Suprapubic skin (tissue), 4 donors: ENCODE measurements at regions not wholly inside any gene's neighbourhood (a gene's known extent, or its start where the extent isn't known, plus 50 kb on each side); places are given as distances from the start of the nearest gene placed in this dataset.
A peak's percentile ranks its signal among the peaks of the same experiment; 100 is the strongest.

ENCODE experiments used
- DNase-seq, 2 donors: peaks; one replicate each; pipeline ENCODE4 v3.0.0-alpha.2; 2019; ENCODE audit warnings: low spot score in 2 of 2
- H3K27ac ChIP-seq: fragments of 200-600 bp; sonication (generic); one replicate; pipeline ENCODE4 v1.5.1; 2019
- H3K27me3 ChIP-seq: fragments of 200-600 bp; sonication (generic); one replicate; pipeline ENCODE4 v1.5.1; 2019
- H3K36me3 ChIP-seq: fragments of 200-600 bp; sonication (generic); one replicate; pipeline ENCODE4 v1.5.1; 2019
- H3K4me1 ChIP-seq: fragments of 200-600 bp; sonication (generic); one replicate; pipeline ENCODE4 v1.5.1; 2019
- H3K4me3 ChIP-seq: fragments of 200-600 bp; sonication (generic); one replicate; pipeline ENCODE4 v1.5.1; 2019; ENCODE audit warnings: mild to moderate bottlenecking
- H3K9me3 ChIP-seq: fragments of 200-600 bp; sonication (generic); one replicate; pipeline ENCODE4 v1.5.1; 2019
- CTCF ChIP-seq, 2 donors: fragments of 200-600 bp in 1 of 2; fragments of 450-650 bp in 1 of 2; sonication (generic) in 1 of 2; IDR thresholded peaks; one replicate each; pipeline ENCODE4 v1.5.1; 2016 to 2019; ENCODE audit warnings: antibody characterized with exemption in 2 of 2, mild to moderate bottlenecking in 1 of 2, moderate library complexity in 1 of 2
- EP300 ChIP-seq: sonication (generic); formaldehyde crosslinking; IDR thresholded peaks from one replicate; pipeline ENCODE4 v1.6.1; 2017; ENCODE audit warnings: antibody characterized with exemption
- POLR2A ChIP-seq, 2 donors: fragments of 450-650 bp; IDR thresholded peaks; one replicate each; pipeline ENCODE4 v1.6.1; 2017; ENCODE audit warnings: antibody characterized with exemption in 2 of 2, mild to moderate bottlenecking in 2 of 2, moderate library complexity in 2 of 2
- POLR2AphosphoS5 ChIP-seq, 3 donors: sonication (generic); formaldehyde crosslinking; IDR thresholded peaks; one replicate each; pipeline ENCODE4 v1.6.1; 2017; ENCODE audit warnings: antibody characterized with exemption in 3 of 3
- WGBS: methylation state at CpG from one replicate; pipeline ENCODE4 v1.1.5; 2018; 5-methylcytosine and 5-hydroxymethylcytosine counted together

- 94% methylated on average over 6 of the region's 7 CpGs for WGBS
- no peaks in the 10 kb centered on the region for H3K27me3 ChIP-seq
- DNase-seq = peak; percentile 36 to 63
Observed at GRCh38 chr2:8592736-8593135, 89.1 kb upstream of the ID2 start.

GRCh38 chr2:8593243-8593642 lies 88.6 kb upstream of the ID2 start:
- Histone ChIP-seq H3K27ac (no peak overlapping the region), H3K36me3 (no peaks in the 10 kb centered on the region), H3K4me1 (no peaks in the 10 kb centered on the region), H3K27me3 (no peaks in the 10 kb centered on the region), H3K9me3 (no peaks in the 10 kb centered on the region), H3K4me3 (no peak overlapping the region)
- TF ChIP-seq POLR2A (IDR thresholded peaks at IDR 0.05) (no peak), POLR2AphosphoS5 (IDR thresholded peaks at IDR 0.05) (no peak)
- peak in 1 of 2 donors; percentile 13 for DNase-seq
- WGBS = 93% methylated on average over 4 of the region's 4 CpGs

More at GRCh38 chr2:8592736-8593135, 89.1 kb upstream of the ID2 start:
- Histone ChIP-seq H3K27ac (no peak overlapping the region), H3K36me3 (no peaks in the 10 kb centered on the region), H3K4me3 (no peak overlapping the region), H3K9me3 (no peaks in the 10 kb centered on the region), H3K4me1 (no peaks in the 10 kb centered on the region)
- TF ChIP-seq POLR2AphosphoS5 (IDR thresholded peaks at IDR 0.05) = no peak
- no peak for TF ChIP-seq POLR2A (IDR thresholded peaks at IDR 0.05)
- no peak for TF ChIP-seq EP300
- no peak for TF ChIP-seq CTCF (IDR thresholded peaks at IDR 0.05)

GRCh38 chr2:8594731-8595427 lies 87.0 kb upstream of the ID2 start:
- WGBS = 79% methylated on average over 18 of the region's 18 CpGs

GRCh38 chr2:8595428-8595805 lies 86.4 kb upstream of the ID2 start:
- TF ChIP-seq POLR2A (IDR thresholded peaks at IDR 0.05) (no peak), EP300 (no peak), CTCF (IDR thresholded peaks at IDR 0.05) (no peak), POLR2AphosphoS5 (IDR thresholded peaks at IDR 0.05) (no peak)
- H3K9me3 ChIP-seq = no peaks in the 10 kb centered on the region
- no peak overlapping the region for H3K4me3 ChIP-seq
- 92% methylated on average over 8 of the region's 12 CpGs for WGBS
- H3K36me3 ChIP-seq = no peaks in the 10 kb centered on the region
- no peaks in the 10 kb centered on the region for H3K4me1 ChIP-seq
- no peak overlapping the region for H3K27ac ChIP-seq
- peak in 1 of 2 donors; percentile 61 for DNase-seq
- H3K27me3 ChIP-seq = no peaks in the 10 kb centered on the region

More at GRCh38 chr2:8594731-8595427, 87.0 kb upstream of the ID2 start:
- no peaks in the 10 kb centered on the region for H3K27me3 ChIP-seq
- no peaks in the 10 kb centered on the region for H3K36me3 ChIP-seq
- no peaks in the 10 kb centered on the region for H3K9me3 ChIP-seq
- peak in 1 of 2 donors; percentile 52 for DNase-seq
- TF ChIP-seq POLR2AphosphoS5 (IDR thresholded peaks at IDR 0.05) = no peak
- TF ChIP-seq CTCF (IDR thresholded peaks at IDR 0.05) = no peak
- TF ChIP-seq EP300 = no peak
- TF ChIP-seq POLR2A (IDR thresholded peaks at IDR 0.05) = no peak
- no peak overlapping the region for H3K27ac ChIP-seq
- H3K4me1 ChIP-seq = no peaks in the 10 kb centered on the region
- no peak overlapping the region for H3K4me3 ChIP-seq

- 85% methylated on average over 27 of the region's 27 CpGs for WGBS
- Histone ChIP-seq H3K27me3 (no peaks in the 10 kb centered on the region), H3K9me3 (no peaks in the 10 kb centered on the region), H3K4me1 (no peaks in the 10 kb centered on the region), H3K27ac (no peak overlapping the region), H3K4me3 (no peak overlapping the region), H3K36me3 (no peaks in the 10 kb centered on the region)
- TF ChIP-seq EP300 = no peak
- no peak for TF ChIP-seq POLR2A (IDR thresholded peaks at IDR 0.05)
- no peak for TF ChIP-seq POLR2AphosphoS5 (IDR thresholded peaks at IDR 0.05)
- TF ChIP-seq CTCF (IDR thresholded peaks at IDR 0.05) = no peak
- peak in 1 of 2 donors; percentile 57 for DNase-seq
Observed at GRCh38 chr2:8595811-8596600, 85.8 kb upstream of the ID2 start.
